NCI-H187 treated with DMSO at 0.1 percent for 48 hours (cell line): ENCODE measurements at regions not wholly inside any gene's neighbourhood (a gene's known extent, or its start where the extent isn't known, plus 50 kb on each side); places are given as distances from the start of the nearest gene placed in this dataset.

ENCODE experiments used
- DNase-seq: peaks from one replicate; lab custom pipeline; 2025; lab: John Stamatoyannopoulos, UW

DNA sequence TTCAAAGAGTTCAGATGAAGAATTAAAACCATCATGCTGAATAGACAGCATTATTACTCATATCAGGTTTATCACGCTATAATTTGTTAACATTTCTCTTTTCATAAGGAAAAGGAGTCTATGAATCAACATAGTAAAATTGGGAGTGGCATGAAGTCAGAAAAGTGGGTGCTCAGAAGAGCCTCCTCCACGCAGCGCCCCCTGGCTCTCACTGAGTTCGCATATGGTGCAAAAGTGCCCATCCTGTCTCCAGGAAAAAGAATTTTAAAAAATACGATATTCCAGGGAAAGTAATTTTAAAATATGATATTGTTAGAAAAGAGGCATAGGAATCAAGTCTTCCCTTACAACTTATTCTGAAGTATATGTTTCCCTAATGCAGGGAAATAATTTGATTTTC is 176.3 kb upstream of the TCERG1L start:
- no peak for DNase-seq

DNA sequence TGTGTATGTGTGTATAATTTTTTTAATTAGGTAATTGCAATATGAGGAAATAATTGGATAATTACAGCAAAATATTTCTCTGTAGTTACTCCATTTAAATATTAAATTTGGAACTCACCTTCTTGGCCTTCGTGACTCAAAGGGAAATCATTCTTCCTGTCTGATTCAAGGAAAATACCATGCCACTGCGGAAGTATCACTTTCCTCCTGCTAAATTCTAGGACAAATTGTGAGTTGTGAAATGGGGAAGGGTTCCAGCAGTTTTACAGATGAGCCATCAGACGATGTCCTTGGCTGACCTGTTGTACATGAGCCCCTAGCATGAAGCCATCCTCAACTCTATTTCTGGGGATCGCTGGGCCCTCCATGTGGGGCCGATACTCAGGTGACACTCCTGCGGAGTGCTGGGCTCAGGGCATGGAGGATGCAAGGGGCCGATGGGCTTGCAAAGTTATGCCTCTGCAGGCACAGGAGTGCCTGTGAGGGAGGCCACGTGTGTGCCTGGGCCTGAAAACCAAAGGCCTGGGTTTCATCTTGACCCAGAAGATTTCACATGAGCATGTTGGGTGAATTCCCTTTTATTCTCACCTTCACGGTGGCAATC is 179.6 kb upstream of the TCERG1L start:
- DNase-seq = no peak

DNA sequence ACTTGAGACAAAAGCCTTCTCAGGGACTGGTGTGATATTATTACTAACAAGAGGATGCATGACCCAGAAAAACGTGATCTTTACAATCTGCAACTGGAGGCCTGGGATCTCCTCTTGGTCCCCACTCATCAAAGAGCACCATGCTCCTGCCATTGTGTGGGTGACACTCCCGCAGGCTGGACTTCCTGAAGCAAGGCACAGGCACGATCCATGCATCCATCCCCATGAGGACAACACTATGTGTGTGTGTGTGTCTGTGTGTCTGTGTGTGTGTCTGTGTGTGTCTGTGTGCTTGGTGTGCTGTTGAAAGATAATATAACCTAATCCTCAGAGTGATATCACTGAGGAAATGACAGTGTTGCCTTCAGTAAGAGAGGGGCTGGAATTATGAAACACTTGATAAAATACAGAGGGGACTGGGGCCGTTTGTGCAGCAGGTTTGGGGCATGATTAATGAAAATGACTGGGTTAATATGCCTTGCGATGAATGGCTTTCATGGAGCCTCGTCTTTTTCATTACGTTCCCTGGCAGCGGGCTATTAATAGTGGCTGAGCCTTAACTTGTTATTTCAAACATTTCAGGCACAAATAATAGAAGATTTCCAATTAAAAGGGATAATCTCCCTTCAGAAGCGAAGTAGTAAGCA is 180.8 kb upstream of the TCERG1L start:
- DNase-seq = no peak

DNA sequence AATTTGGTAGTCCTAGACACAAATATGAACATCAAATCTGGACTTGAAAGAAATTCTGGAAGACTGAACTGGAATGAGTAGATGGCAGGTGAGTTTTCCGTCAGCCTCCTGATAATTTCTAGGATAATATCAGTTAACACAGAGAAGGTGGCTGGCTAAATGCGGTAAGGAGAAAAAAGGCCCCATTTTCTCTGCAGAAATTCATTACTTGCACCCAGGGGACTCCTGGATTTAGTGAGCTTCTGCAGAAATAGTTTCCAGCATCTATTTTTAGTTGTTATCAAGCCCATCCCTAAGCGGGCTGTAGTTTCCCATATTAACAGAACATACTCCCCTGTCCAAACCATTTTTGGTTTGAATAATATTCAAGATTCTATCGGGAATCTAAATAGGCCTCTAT is 181.9 kb upstream of the TCERG1L start:
- no peak for DNase-seq

DNA sequence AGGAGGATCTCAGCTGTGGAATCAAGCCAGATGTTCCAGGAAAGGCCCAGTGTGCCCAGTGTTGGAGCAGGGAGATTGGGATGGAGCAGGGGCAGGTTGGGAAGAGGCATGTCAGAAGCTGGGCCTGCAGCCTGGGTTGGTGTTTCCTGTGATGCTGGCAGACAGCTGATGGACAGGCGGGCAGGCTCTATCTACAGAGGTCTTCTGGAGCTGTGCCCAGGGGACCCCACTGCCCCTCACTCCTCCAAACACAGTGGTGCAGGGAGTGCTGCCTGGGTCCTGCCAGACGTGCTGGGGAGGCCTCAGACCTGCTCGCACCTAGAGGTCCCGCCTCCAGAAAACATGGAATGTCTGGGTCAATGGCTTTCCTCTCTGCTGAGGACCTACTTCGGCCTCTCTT is 182.9 kb upstream of the TCERG1L start:
- DNase-seq = no peak

DNA sequence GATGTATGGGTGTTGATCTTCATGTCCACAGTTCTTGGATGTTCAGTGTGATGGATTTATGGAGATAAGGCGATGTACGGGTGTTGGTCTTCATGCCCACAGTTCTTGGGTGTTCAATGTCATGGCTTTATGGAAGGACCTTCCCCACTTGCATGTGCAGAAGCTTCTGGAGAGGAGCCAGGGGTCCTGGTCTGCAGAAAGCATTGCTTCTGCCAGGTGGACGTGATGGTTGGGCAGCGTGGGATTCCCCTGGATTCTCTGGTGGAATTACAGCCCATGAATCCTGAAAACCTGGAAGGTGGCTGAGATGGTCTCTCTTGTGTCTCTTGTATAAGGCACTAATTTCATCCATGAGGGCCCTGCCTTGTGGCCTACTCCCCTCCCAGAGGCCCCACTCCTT is 183.7 kb upstream of the TCERG1L start:
- DNase-seq = no peak

DNA sequence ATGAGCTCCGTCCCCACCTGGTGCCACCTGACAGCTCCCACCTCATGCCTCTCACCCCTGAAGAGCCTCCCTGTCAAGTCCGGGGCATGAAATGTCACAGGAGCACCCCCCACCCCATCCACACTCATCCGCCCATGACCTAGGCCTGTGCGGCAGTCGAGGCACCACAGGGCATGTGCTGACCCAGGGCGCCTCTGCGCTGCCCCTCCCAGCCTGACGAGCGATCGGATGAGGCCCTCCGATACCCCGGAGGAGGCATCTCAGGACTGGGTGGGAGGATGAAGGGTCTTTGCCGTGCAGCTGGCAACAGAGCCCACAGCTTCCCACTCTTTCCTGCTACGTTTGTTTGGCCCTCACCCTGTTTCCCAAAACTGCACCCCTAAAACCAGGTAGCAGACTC is 184.4 kb upstream of the TCERG1L start:
- DNase-seq = no peak

DNA sequence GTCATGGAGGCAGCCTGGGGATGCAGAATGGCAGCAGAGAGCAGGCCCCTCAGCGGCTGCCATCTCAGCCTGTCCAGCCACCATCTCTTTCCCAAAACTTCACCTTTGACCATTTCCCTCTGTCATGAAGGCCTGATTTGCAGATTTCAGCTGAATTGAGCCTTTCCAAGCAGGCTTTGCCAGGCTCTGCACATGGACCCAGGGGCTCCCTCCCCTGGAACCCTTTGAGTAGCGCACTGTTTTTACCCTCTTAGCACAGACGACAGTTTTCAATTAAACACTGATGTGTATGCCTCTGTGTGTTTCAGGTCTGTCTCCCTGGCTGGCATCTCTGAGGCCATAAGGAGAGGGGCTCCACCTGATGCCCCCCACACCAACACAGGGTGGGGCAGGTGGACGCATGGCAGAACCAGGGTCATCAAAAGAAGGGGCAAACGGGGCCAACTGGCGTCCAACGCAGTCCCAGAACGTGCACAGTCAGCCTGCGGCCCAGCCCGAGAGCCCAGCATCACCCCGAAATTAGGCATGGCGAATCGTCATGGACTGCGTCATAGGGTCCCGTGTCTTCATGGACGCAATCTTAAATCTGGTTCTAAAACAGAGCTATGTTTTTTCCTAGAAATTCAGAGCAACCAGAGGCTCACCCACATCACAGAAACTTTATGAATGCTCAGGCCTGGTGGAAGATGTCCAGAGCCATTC is 185.0 kb upstream of the TCERG1L start:
- no peak for DNase-seq

DNA sequence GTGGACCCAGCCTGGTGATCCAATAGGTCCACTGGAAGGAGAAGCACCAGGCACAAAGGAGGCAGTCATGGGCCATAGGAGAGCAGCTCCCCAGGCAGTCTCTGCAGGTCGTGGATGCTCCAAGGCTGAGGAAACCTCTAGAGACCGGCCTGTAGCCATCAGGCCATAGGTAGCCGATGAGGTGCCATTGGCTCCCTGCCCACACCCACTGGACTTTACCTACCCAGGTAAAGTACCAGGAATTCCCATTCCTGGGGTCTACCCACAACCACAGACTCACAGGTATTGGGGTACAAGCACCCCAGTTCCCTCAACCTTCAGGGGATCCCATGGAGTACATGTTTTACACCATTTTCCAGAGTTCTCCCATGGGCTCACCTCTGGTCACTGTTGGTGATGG is 188.0 kb upstream of the TCERG1L start:
- no peak for DNase-seq

DNA sequence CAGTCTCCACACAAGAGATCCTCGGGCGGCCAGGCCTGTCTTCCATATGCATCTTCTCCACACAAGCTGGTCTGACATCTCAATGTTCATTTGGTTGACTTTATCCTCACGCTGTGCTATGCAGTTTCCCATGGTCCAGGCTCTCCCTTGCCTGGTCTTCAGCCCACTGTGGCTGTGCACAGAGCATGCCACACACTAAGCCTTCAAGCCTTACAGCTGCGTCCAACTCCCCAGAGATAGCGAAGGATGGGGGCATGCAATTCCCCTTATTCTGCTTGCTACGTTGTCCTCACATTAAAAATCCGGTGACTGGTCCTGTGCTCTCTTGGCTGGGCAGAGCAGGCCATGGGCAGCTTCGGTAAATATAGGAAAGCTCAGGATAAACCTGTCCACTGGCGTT is 188.7 kb upstream of the TCERG1L start:
- DNase-seq = no peak

DNA sequence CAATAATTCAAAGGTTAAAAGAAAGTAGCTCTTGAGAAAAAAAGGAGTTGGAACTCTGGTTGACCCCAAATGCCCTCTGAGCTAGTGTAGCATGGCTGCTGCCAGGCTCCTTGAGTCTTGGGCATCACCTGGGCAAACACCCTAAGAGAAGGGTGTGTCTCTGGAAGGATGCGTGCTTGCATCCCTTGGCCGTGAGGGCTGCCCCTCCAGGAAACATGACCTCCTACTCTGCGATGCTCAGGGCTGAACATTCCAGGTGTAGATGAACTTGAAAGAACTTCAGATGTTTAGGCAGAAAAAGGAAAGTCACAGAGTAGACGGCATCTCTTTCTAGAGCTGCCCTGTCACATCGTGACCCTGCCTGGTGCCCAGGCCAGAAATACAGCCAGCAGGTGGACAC is 189.4 kb upstream of the TCERG1L start:
- DNase-seq = no peak

DNA sequence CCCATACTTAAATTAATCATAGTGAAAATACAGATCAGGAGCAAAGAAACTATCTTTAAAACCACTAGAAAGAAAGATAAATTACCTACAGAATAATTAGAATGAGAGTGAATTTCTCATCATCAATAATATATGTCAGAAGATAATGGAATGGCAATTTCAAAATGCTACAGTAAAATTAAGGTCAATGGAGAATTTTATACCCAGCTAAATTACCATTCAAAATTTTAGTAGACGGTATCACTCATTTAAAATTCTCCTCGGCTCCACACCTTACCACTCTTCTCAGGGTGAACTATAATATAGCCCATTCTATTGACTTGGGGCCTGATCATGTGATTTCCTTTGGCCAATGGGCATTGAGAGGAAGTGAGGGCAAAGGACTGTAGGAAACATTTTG is 192.5 kb upstream of the TCERG1L start:
- no peak for DNase-seq

DNA sequence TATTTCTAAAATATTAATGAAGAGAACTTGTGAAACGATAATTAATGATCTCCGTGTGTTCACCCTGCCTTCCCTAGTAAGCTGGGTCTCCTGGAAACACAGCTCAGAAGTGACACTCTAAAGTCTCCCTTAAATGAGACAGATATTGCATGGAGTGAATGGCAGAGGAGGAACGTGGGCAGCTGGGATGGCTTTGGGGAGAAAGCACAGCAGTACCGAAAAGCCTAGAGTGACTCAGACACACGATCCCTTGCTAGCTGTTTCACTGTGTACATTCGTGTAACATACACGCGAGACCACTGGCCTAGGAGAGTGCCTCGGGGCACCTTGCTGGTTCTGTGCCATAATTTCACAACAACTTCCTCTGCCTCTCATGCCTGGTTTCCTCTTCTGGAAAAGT is 199.9 kb upstream of the TCERG1L start:
- no peak for DNase-seq

DNA sequence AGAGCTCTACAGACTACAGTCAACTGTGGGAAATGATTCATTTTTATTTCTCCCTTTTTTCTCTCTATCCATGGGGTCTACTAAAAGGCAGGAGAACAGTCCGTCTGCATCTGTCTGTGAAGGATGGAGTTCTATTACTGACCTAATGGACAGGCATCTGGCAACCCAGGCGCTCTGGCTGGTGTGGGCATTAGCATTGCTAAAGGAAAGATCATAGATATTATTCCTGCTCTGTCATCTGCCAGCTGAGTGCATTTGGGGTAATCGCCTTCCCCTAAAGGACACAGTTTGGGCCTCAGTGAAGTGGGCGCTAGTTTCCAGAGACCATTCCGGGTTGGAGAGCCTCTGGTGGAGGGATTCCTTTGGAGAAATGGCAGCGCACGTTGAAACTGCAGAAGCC is 201.3 kb upstream of the TCERG1L start:
- no peak for DNase-seq

DNA sequence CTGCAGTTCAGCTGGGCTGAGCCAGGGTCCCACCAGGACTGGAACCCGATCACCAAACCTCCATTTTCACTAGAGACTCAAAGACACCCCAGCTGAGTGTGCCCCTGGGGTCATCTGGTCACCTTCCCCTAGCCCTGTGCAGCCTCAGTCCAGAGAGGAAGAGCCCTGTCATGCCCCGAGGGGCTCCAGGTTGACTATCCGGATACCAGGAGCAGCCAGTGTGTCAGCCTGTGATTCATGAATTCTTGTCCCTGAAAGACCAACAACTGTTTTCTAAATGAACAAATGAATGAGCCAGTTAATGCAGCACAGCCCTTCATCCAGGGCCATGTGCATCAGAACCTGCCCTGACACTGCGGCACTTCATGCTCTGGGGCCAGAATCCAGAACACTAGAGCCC is 201.9 kb upstream of the TCERG1L start:
- DNase-seq = no peak

DNA sequence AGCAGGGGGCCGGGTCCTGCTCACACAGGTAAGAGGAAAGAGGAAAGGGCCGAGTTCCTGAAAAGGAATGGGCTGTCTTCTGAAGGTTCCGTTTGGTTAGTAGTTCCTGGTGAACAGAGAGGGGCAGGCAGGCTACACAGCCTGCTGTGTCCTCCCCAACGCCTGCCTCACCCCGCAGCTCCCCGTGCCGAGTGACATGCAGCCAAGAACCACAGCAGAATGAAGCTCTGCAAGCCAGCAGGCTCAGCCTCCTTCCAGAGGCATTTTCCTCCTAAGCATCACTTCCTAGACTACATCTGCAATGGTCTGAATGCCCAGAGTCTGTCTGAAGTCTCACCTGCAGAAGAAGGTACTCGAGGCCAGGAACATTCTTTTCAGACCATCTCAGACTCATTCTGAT is 202.4 kb upstream of the TCERG1L start:
- no peak for DNase-seq

DNA sequence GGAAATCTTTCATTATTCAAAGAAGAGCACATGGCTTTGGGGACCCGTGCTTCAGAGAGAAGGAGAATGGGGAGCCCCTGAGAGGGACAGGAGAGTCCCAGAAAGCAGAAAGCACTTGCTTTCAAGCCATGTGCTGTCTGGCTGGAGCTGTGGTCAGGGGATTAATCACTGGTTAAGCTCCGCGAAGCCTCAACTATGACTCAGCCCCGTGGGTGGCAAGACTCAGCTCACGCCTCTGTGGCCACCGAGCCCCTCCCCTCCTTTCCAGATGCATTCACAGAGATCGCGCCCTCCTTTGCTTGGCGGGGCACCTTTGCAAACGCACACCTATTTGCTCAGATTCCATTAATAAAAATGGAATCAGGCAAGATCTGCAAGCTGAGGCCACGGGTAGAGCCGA is 202.9 kb upstream of the TCERG1L start:
- no peak for DNase-seq

DNA sequence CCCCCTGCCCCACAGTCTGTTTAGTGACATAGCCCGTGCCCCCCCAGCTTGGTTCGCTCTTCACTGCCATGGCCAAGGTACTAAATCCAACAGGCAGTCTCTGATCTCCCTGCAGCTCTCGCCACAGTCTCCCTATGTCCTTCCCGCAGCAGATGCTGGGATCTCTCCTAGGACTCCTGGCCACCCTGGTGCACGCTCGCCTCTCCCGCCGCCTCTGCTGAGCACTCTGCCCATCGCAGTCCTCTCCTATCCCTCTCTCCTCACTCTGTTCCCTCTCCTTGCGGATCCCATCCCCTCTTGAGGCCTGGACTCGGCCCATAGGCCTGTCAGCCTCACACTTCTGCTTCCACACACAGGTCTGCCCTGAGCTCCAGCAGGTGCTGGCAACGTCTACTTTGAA is 204.8 kb upstream of the TCERG1L start:
- no peak for DNase-seq

DNA sequence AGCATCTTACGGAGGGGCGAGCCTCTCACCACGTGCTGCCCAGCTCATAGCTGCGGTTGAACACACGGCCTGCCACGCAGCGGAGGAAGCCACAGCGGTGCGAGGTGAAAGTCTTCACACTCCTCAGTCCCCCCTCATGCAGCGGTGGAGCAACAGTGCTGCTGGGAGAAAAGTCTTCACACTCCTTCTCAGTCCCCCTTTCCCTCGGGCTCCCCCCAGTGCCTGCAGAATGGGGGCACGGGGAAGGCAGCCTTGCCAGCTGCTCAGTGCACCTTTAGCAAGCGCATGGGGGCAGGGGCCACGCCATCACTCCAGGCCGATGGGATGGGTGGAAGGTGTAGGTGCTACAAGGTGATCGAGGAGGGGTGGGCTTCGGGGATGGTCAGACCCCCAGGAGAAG is 206.3 kb upstream of the TCERG1L start:
- no peak for DNase-seq

DNA sequence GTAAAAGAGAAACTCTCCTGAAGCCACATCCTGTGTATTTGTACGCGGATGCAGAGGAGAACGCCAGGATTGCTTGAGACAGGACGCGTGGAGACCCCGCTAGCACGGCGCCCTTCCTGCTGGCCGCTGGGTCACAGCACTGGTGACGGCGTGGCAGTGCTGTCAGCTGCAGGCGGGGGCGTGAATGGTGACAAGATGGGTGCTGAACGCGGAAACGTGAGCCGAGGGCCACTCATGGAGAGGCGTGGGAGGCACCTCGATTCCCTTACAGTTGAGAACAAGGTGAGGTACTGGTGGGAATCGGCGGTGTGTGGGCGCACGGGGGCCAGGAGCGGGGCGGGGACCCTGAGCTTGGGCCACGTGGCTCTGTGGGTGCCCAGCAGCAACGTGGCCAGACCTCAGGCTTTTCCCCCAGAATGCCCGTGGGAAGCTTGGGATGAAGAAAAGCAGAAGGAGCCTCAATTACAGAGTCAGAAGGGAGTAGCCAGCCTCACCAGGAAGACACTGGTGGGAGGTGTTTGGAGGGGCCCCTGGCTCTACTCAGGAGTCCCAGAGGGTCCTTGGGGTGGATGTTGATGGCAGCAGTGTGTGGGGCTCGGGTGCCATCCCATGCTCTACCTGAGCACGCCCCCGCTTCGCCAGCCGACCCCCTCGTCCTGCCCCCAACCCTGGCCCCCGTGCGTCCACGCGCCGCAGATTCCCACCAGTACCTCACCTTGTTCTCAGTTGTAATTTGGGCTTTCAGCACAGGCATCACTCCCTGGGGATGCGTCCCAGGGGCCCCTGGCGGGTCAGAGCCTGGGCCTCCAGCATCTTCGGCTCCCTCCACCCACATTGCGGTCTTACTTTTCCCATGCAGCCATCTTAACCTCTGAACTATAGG is 208.4 kb upstream of the TCERG1L start:
- DNase-seq = no peak

DNA sequence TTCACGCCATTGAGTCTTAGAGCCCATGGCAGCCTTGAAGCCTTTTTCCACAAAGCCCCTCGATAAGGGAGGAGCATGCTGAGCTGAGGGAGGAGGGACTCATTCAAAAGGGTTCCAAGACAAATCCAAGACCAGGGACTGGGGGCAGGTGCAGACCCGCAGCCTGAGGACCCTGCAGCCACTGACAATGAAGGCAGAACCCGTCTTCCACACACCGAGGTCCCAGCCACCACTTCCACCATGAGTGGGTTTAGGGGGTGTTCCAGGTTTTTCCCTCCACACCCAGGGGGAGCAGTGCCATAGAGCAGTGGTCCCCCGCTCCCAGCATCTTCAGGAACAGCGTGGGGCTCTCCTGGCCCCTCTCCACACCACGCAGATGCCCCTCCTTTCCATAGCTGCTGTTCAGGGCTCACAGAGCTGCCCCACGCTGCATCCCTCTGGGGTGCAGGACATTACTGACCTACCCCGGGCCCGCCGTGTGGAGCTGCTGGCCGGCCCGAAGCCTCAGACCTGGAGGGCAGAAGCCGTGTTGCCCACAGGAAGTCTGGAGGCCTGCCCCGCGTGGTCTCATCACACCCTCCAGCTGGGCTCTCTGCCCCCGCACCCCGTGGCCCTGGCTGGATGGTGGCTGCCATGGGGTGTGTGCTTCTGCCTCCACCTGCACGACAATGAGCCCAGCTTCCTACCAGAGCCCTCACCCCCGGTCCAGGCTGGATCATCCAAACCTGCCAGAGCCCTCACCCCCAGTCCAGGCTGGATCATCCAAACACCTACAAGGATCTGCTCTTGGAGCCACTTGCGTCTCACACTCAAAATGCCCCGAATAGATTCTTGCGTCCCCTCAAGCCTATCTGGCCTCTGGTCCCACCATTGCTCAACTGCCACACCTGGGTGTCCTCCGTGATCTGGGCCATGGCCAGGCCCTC is 220.0 kb upstream of the TCERG1L start:
- DNase-seq = no peak

DNA sequence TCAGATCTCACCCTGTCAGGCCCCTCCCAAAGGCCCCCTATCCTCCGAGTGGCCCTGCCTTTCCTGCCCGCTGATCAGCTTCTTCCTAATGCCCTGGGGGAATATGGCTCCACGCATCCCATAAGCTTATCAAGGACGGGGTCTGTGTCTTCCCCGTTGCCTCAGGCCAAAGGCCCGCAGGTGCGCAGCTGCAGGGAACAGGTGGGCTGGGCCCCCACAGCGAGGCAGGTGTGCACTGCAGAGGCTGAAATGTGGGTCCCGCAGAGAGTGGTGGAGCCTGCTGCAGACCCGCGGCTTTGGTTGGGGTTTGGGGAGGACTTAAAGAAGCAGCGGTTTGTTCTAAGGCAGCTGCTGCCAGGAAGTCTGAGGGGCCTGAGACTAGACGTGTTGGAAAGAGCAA is 220.8 kb upstream of the TCERG1L start:
- DNase-seq = no peak
